HEK293 (cell line): ENCODE measurements at regions not wholly inside any gene's neighbourhood (a gene's known extent, or its start where the extent isn't known, plus 50 kb on each side); places are given as distances from the start of the nearest gene placed in this dataset.

ENCODE experiments used
- CTCF ChIA-PET: fragments of 350-600 bp; formaldehyde crosslinking; extraction: SDS; loops from one replicate; lab custom pipeline; 2021; ENCODE audit warnings: antibody characterized with exemption; lab: Yijun Ruan, JAX
- POLR2A ChIA-PET: fragments of 300-600 bp; formaldehyde crosslinking; extraction: SDS; loops from one replicate; lab custom pipeline; 2020; ENCODE audit warnings: antibody characterized with exemption, inconsistent platforms; lab: Yijun Ruan, JAX
- H3K27ac ChIP-seq: fragments of 200-500 bp; sonication (Bioruptor generic); 2 replicates; pipeline ENCODE4 v1.5.1; 2014; ENCODE audit warnings: low read depth, low read length, control low read depth, inconsistent platforms; ENCODE audit errors: extremely low read depth
- H3K36me3 ChIP-seq, 2 experiments: fragments of 200-500 bp in 1 of 2; sonication (Bioruptor generic) in 1 of 2; 1 replicate in 1 of 2; 2 replicates in 1 of 2; pipeline ENCODE4 v1.5.1; 2014 to 2017; ENCODE audit warnings: inconsistent platforms in 2 of 2, low read length in 2 of 2; ENCODE audit not compliant: control insufficient read depth in 2 of 2, insufficient read depth in 1 of 2
- H3K4me1 ChIP-seq: fragments of 200-500 bp; sonication (Bioruptor generic); 2 replicates; pipeline ENCODE4 v1.5.1; 2014; ENCODE audit warnings: mild to moderate bottlenecking, low read length, inconsistent platforms; ENCODE audit not compliant: control insufficient read depth, insufficient read depth
- H3K4me3 ChIP-seq: 2 replicates; pipeline ENCODE4 v1.5.1; 2011; ENCODE audit warnings: low read depth, mild to moderate bottlenecking, control low read depth, low read length, moderate library complexity
- H3K9me3 ChIP-seq: fragments of 200-500 bp; sonication (Bioruptor generic); 2 replicates; pipeline ENCODE4 v1.5.1; 2014; ENCODE audit warnings: low read depth, low read length, inconsistent platforms; ENCODE audit not compliant: control insufficient read depth, insufficient read depth
- GLI4 ChIP-seq: fragments of 450-650 bp; formaldehyde crosslinking; IDR thresholded peaks from 2 replicates; pipeline ENCODE4 v1.5.1; 2016; ENCODE audit warnings: missing biosample characterization, missing genetic modification characterization
- KLF16 ChIP-seq: fragments of 450-650 bp; formaldehyde crosslinking; IDR thresholded peaks from 2 replicates; pipeline ENCODE4 v1.5.1; 2017; ENCODE audit warnings: missing biosample characterization, missing genetic modification characterization
- KLF9 ChIP-seq: fragments of 450-650 bp; formaldehyde crosslinking; IDR thresholded peaks from 2 replicates; pipeline ENCODE4 v1.5.1; 2016; ENCODE audit warnings: missing biosample characterization, missing genetic modification characterization, low read depth
- MEIS1 ChIP-seq: sonication (generic); formaldehyde crosslinking; IDR thresholded peaks from 2 replicates; pipeline ENCODE4 v1.8.1; 2022; ENCODE audit warnings: missing genetic modification reagents, mild to moderate bottlenecking, borderline replicate concordance
- MYNN ChIP-seq: fragments of 450-650 bp; formaldehyde crosslinking; IDR thresholded peaks from 2 replicates; pipeline ENCODE4 v1.5.1; 2016; ENCODE audit warnings: missing biosample characterization, missing genetic modification characterization, borderline replicate concordance
- SALL2 ChIP-seq: fragments of 450-650 bp; formaldehyde crosslinking; IDR thresholded peaks from 2 replicates; pipeline ENCODE4 v1.5.0; 2017; ENCODE audit warnings: missing biosample characterization, mild to moderate bottlenecking, missing genetic modification characterization, borderline replicate concordance
- ZBTB48 ChIP-seq: fragments of 450-650 bp; formaldehyde crosslinking; IDR thresholded peaks from 2 replicates; pipeline ENCODE4 v1.5.1; 2016; ENCODE audit warnings: missing biosample characterization, missing genetic modification characterization
- ZFP41 ChIP-seq: fragments of 450-650 bp; formaldehyde crosslinking; IDR thresholded peaks from 2 replicates; pipeline ENCODE4 v1.5.1; 2016; ENCODE audit warnings: missing biosample characterization, missing genetic modification characterization, borderline replicate concordance
- ZNF169 ChIP-seq: fragments of 450-650 bp; formaldehyde crosslinking; IDR thresholded peaks from 2 replicates; pipeline ENCODE4 v1.5.1; 2016; ENCODE audit warnings: missing biosample characterization, missing genetic modification characterization
- ZNF19 ChIP-seq: fragments of 450-650 bp; formaldehyde crosslinking; IDR thresholded peaks from 2 replicates; pipeline ENCODE4; 2016; ENCODE audit warnings: missing biosample characterization, missing genetic modification characterization, low read depth
- ZNF350 ChIP-seq: fragments of 450-650 bp; formaldehyde crosslinking; IDR thresholded peaks from 2 replicates; pipeline ENCODE4 v1.5.0; 2017; ENCODE audit warnings: missing biosample characterization, mild to moderate bottlenecking, missing genetic modification characterization
- ZNF785 ChIP-seq: fragments of 450-650 bp; formaldehyde crosslinking; IDR thresholded peaks from 2 replicates; pipeline ENCODE4 v1.5.1; 2016; ENCODE audit warnings: missing biosample characterization, missing genetic modification characterization
- TF ChIP-seq, protein P1 (sequence below): IDR thresholded peaks from 2 replicates; pipeline ENCODE4 v1.6.1; 2011; ENCODE audit warnings: mild to moderate bottlenecking, low read depth, low read length, borderline replicate concordance
- TF ChIP-seq, protein P2 (sequence below): fragments of 450-650 bp; formaldehyde crosslinking; IDR thresholded peaks from 2 replicates; pipeline ENCODE4 v1.5.1; 2016; ENCODE audit warnings: missing biosample characterization, missing genetic modification characterization
- TF ChIP-seq, protein P3 (sequence below): fragments of 450-650 bp; formaldehyde crosslinking; IDR thresholded peaks from 2 replicates; pipeline ENCODE4 v1.5.1; 2016; ENCODE audit warnings: missing biosample characterization, missing genetic modification characterization
- TF ChIP-seq, protein P4 (sequence below): sonication (generic); formaldehyde crosslinking; IDR thresholded peaks from 2 replicates; pipeline ENCODE4 v1.8.1; 2022; ENCODE audit warnings: mild to moderate bottlenecking, moderate library complexity, missing genetic modification reagents

DNA sequence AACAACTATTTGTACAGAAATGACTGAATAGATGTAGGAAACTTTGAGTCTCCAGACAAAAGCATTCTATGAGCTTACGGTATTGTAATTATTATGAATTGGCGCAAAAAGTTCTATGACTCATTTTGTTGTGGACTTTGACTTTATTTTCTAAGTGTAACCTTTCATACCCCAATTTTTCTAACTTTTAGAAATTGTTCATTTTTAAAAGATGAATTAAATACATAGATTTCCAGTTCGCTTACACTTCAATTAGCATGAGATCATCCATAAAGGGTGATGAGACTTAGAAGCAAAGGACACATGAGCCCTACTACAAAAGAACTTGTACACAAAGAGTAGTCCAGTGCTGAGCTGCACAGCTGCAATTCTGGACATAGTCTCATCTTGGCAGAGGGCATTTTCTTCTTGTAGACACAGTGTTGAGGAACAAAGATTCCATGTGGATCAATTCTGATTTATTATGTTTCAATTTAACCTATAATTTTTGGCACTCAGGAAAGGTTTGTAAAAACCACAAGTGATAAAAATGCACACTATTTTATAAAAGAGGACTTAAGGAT is 431.1 kb downstream of the LRRIQ3 start:
- H3K27ac ChIP-seq, result no peak overlapping the region
- no peak for TF ChIP-seq KLF16 (tag by site-specific recombination)
- no peak for TF ChIP-seq ZBTB48 (tag by site-specific recombination)
- TF ChIP-seq, protein P1, sequence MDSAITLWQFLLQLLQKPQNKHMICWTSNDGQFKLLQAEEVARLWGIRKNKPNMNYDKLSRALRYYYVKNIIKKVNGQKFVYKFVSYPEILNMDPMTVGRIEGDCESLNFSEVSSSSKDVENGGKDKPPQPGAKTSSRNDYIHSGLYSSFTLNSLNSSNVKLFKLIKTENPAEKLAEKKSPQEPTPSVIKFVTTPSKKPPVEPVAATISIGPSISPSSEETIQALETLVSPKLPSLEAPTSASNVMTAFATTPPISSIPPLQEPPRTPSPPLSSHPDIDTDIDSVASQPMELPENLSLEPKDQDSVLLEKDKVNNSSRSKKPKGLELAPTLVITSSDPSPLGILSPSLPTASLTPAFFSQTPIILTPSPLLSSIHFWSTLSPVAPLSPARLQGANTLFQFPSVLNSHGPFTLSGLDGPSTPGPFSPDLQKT, result no peak
- TF ChIP-seq KLF9 (tag by site-specific recombination), result no peak
- TF ChIP-seq, all 188 proteins: peak for 0
- ChIA-PET CTCF (no interaction called here), POLR2A (no interaction called here)
- Histone ChIP-seq H3K9me3 (no peaks in the 10 kb centered on the region), H3K4me1 (no peaks in the 10 kb centered on the region), H3K4me3 (no peak overlapping the region), H3K36me3 (no peaks in the 10 kb centered on the region)

DNA sequence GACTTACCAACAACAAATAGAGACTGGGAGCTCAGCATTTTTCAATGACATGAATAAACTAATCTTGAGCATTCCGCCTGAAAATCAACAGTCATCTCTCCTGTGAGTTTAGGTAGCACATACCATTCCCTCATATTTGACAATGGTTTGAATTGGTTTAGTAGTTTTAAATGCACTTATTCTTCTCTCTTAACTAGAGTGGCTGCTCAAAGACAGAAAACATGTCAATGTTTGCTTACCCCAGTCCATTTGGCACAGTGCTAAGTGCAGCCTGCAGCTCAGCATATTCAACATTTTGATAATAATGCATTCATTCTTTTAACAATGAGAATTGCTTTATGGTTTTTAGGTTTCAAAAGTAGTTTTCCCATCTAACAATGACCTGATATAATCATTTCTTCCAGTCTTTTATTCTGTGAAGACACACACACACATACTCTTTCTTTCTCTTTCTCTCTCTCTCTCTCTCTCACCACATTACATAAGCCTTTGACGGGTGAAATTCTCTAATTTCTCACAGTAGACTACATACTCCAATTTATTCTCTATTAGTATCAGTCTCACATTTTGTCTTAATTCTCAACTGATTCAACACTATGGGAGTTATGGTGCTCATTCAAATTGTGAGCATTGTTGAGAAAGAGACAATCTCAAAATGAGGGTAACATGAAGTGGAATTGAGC is 432.3 kb downstream of the LRRIQ3 start:
- CTCF ChIA-PET, result no interaction called here
- Histone ChIP-seq H3K4me1 (no peaks in the 10 kb centered on the region), H3K36me3 (no peaks in the 10 kb centered on the region), H3K4me3 (no peak overlapping the region), H3K9me3 (no peaks in the 10 kb centered on the region), H3K27ac (no peak overlapping the region)
- POLR2A ChIA-PET, result no interaction called here
- TF ChIP-seq, protein P2, sequence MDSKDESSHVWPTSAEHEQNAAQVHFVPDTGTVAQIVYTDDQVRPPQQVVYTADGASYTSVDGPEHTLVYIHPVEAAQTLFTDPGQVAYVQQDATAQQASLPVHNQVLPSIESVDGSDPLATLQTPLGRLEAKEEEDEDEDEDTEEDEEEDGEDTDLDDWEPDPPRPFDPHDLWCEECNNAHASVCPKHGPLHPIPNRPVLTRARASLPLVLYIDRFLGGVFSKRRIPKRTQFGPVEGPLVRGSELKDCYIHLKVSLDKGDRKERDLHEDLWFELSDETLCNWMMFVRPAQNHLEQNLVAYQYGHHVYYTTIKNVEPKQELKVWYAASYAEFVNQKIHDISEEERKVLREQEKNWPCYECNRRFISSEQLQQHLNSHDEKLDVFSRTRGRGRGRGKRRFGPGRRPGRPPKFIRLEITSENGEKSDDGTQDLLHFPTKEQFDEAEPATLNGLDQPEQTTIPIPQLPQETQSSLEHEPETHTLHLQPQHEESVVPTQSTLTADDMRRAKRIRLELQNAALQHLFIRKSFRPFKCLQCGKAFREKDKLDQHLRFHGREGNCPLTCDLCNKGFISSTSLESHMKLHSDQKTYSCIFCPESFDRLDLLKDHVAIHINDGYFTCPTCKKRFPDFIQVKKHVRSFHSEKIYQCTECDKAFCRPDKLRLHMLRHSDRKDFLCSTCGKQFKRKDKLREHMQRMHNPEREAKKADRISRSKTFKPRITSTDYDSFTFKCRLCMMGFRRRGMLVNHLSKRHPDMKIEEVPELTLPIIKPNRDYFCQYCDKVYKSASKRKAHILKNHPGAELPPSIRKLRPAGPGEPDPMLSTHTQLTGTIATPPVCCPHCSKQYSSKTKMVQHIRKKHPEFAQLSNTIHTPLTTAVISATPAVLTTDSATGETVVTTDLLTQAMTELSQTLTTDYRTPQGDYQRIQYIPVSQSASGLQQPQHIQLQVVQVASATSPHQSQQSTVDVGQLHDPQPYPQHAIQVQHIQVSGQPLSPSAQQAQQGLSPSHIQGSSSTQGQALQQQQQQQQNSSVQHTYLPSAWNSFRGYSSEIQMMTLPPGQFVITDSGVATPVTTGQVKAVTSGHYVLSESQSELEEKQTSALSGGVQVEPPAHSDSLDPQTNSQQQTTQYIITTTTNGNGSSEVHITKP (tag by site-specific recombination), result no peak
- TF ChIP-seq ZNF785 (no peak), ZNF169 (no peak), MYNN (no peak), GLI4 (no peak), ZNF19 (tag by site-specific recombination) (no peak), MEIS1 (CRISPR knock-in tag) (no peak), SALL2 (tag by site-specific recombination) (no peak), ZFP41 (tag by site-specific recombination) (no peak), ZNF350 (tag by site-specific recombination) (no peak)
- TF ChIP-seq, protein P3, sequence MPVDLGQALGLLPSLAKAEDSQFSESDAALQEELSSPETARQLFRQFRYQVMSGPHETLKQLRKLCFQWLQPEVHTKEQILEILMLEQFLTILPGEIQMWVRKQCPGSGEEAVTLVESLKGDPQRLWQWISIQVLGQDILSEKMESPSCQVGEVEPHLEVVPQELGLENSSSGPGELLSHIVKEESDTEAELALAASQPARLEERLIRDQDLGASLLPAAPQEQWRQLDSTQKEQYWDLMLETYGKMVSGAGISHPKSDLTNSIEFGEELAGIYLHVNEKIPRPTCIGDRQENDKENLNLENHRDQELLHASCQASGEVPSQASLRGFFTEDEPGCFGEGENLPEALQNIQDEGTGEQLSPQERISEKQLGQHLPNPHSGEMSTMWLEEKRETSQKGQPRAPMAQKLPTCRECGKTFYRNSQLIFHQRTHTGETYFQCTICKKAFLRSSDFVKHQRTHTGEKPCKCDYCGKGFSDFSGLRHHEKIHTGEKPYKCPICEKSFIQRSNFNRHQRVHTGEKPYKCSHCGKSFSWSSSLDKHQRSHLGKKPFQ (tag by site-specific recombination), result no peak
- TF ChIP-seq, protein P4, sequence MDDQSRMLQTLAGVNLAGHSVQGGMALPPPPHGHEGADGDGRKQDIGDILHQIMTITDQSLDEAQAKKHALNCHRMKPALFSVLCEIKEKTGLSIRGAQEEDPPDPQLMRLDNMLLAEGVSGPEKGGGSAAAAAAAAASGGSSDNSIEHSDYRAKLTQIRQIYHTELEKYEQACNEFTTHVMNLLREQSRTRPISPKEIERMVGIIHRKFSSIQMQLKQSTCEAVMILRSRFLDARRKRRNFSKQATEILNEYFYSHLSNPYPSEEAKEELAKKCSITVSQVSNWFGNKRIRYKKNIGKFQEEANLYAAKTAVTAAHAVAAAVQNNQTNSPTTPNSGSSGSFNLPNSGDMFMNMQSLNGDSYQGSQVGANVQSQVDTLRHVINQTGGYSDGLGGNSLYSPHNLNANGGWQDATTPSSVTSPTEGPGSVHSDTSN (CRISPR knock-in tag), result no peak
